PFSK-1 (cell line): ENCODE measurements at regions not wholly inside any gene's neighbourhood (a gene's known extent, or its start where the extent isn't known, plus 50 kb on each side); places are given as distances from the start of the nearest gene placed in this dataset.
A peak's percentile ranks its signal among the peaks of the same experiment; 100 is the strongest.

ENCODE experiments used
- FOXP2 ChIP-seq: optimal IDR thresholded peaks from 2 replicates; pipeline ENCODE3; 2011; ENCODE audit warnings: borderline replicate concordance, control low read depth, inconsistent platforms; ENCODE audit not compliant: insufficient read depth; ENCODE audit errors: extremely low read length, extremely low read depth
- POLR2AphosphoS5 ChIP-seq: IDR thresholded peaks from 2 replicates; pipeline ENCODE4 v1.6.1; 2012; ENCODE audit warnings: low read depth, mild to moderate bottlenecking, control low read depth, low read length, moderate library complexity
- REST ChIP-seq, 2 experiments: IDR thresholded peaks; 2 replicates each; pipeline versions ENCODE4 v1.6.1 to v1.8.0; 2011 to 2012; ENCODE audit warnings: low read depth in 2 of 2, low read length in 2 of 2, control low read depth in 1 of 2, inconsistent platforms in 1 of 2, mild to moderate bottlenecking in 1 of 2, moderate library complexity in 1 of 2; ENCODE audit not compliant: insufficient read depth in 1 of 2
- SIN3A ChIP-seq: IDR thresholded peaks from 2 replicates; pipeline ENCODE4 v1.6.1; 2012; ENCODE audit warnings: mild to moderate bottlenecking, low read length, moderate library complexity, borderline replicate concordance; ENCODE audit not compliant: insufficient read depth
- TAF1 ChIP-seq: IDR thresholded peaks from 2 replicates; pipeline ENCODE4 v1.6.1; 2012; ENCODE audit warnings: low read length, control low read depth, borderline replicate concordance; ENCODE audit not compliant: insufficient read depth

DNA sequence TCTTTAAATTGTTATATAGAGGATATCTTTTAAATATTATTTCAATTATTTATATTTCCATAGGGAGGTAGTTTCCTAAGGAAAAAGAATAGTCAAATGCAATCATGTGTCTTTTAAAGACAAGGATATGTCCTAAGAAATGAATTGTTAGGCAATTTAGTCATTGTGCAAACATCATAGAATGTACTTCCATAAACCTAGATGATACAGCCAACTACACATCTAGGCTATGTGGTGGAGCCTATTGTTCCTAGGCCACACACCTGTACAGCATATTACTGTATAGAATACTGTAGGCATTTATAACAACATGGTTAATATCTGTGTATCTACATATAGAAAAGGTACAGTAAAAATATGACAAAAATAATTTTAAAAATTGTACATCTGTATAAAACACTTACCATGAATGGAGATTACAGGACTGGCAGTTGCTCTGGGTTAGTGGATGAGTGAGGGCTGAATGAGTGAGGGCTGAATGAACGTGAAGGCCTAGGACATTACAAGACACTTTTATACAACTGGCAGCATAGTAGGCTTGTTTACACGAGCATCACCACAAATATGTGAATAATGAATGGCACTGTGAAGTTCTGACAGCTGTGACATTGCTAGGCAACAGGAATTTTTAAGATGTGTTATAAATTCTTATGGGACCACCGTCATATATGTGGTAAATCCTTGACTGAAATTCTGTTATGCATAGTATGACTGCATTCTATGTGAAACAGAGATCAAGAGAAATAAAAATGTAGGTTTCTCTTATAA, 1879.0 kb upstream of the RAG2 start:
- TF ChIP-seq FOXP2 (no peak), REST (IDR thresholded peaks at IDR 0.05; ENCODE audit: insufficient read depth in 1 of 2, low read depth in 2 of 2, low read length in 2 of 2) (no peak), POLR2AphosphoS5 (no peak), TAF1 (no peak), SIN3A (no peak)

DNA sequence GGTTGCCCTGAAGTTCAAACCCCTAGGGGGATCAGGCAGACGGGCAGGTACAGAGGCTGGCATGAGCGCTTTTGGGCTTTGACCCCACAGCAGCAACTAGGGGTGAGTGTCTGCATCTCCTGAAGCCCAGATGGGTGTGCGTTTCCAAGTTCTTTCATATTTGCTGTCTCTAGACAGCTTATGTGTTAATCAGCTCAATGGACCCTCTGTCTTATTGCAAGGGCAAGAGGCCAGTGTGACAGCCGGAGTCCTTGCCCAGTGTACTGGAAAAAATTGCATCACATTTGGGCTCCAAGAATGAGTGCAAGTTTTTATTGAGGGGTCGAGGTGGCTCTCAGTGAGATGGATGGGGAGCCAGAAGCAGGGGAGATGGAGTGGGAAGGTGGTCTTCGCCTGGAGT, 1863.7 kb upstream of the RAG2 start:
- TF ChIP-seq TAF1 (no peak), FOXP2 (no peak), POLR2AphosphoS5 (no peak), SIN3A (no peak)

DNA sequence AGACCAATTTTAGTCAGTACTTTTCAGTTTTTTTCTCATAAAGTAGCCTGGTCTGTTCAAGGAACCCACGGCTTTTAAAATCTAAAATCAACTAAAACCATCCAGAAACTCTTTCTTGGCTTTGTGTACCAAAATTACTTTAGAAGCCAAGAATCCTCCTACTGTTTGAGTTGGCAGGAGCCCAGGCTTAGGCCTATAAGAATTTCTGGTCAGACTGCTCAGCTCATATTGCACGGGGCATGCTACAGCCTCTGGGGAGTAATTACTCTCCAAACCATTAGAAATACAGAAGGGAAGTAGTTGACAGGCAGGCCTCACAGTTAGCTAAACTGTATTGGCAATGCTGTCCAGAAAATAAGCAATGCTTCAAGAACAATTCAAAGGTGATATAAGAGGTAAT, 1862.9 kb upstream of the RAG2 start:
- TF ChIP-seq REST (IDR thresholded peaks at IDR 0.05; ENCODE audit: insufficient read depth in 1 of 2, low read depth in 2 of 2, low read length in 2 of 2) (peak in 1 of 2 experiments; percentile 73; a peak in 1 of 4 replicates), SIN3A (peak; percentile 71; the same call in 1 of the 2 replicates), TAF1 (no peak; the same call in 1 of the 2 replicates), POLR2AphosphoS5 (peak; percentile 34; the same call in 1 of the 2 replicates)

DNA sequence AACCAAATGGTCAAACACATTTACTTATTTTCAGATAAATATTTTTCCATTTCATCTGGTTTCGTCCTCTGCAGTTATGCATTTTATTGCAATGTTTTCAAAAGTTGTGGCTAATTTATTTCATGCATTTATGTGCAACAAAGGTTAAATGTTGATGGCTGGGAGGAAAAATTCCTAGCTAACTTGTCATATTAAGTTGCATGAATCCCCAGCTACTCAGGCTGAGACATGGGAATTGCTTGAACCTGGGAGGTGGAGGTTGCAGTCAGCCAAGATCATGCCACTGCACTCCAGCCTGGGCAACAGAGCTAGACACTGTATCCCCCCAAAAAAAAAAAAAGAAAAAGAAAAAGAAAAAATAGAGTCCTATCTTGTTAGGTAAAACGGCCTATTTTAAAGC, 1862.4 kb upstream of the RAG2 start:
- no peak for TF ChIP-seq REST (IDR thresholded peaks at IDR 0.05; ENCODE audit: insufficient read depth in 1 of 2, low read depth in 2 of 2, low read length in 2 of 2)
- no peak for TF ChIP-seq FOXP2
- TF ChIP-seq POLR2AphosphoS5: no peak
- TF ChIP-seq SIN3A: no peak
- no peak for TF ChIP-seq TAF1

- TF ChIP-seq REST (IDR thresholded peaks at IDR 0.05; ENCODE audit: insufficient read depth in 1 of 2, low read depth in 2 of 2, low read length in 2 of 2) (no peak), FOXP2 (no peak), TAF1 (no peak), SIN3A (no peak), POLR2AphosphoS5 (no peak)
Measured at GRCh38 chr11:38456371-38456770, 1858.3 kb upstream of the RAG2 start.
